PC-9 (cell line): ENCODE measurements at regions not wholly inside any gene's neighbourhood (a gene's known extent, or its start where the extent isn't known, plus 50 kb on each side); places are given as distances from the start of the nearest gene placed in this dataset.
A peak's percentile ranks its signal among the peaks of the same experiment; 100 is the strongest.

Experiments used
- BruUV-seq: library from RNA; stranded (reverse); fragments of 400-500 nt; replicated peaks from 2 replicates; lab custom pipeline; 2021; lab: Mats Ljungman, UMichigan
- CTCF ChIA-PET: fragments of 300-600 bp; sonication (Branson Sonifier 250); formaldehyde crosslinking; loops from one replicate; lab custom pipeline; 2022; ENCODE audit warnings: antibody characterized with exemption; lab: Charles Lee
- POLR2A ChIA-PET: fragments of 300-600 bp; sonication (Branson Sonifier 250); formaldehyde crosslinking; loops from one replicate; lab custom pipeline; 2022; ENCODE audit warnings: antibody characterized with exemption; ENCODE audit not compliant: unreplicated experiment; lab: Charles Lee
- DNase-seq, 2 experiments: peaks; one replicate each; pipeline versions ENCODE4 v3.0.0 to v3.0.0-alpha.2; 2015 to 2022; ENCODE audit warnings: mixed read lengths in 1 of 2
- H2AFZ ChIP-seq: fragments of 200-600 bp; sonication (generic); 2 replicates; pipeline ENCODE4 v1.8.1; 2017; ENCODE audit warnings: antibody characterized with exemption
- H3F3A ChIP-seq: fragments of 200-600 bp; sonication (generic); 2 replicates; pipeline ENCODE4 v1.8.1; 2017; ENCODE audit warnings: antibody characterized with exemption, mild to moderate bottlenecking, low read depth; ENCODE audit not compliant: insufficient read depth
- H3K27ac ChIP-seq: fragments of 200-600 bp; sonication (generic); 2 replicates; pipeline ENCODE4 v1.6.1; 2016; ENCODE audit warnings: mixed run types
- H3K27me3 ChIP-seq: fragments of 200-600 bp; sonication (generic); 2 replicates; pipeline ENCODE4 v1.6.1; 2016; ENCODE audit warnings: low read depth, mixed run types; ENCODE audit not compliant: insufficient read depth
- H3K36me3 ChIP-seq: fragments of 200-600 bp; sonication (generic); 2 replicates; pipeline ENCODE4 v1.6.1; 2016; ENCODE audit warnings: low read depth, mixed run types
- H3K4me1 ChIP-seq: fragments of 200-600 bp; sonication (generic); replicated peaks from 2 replicates; pipeline ENCODE4 v1.6.1; 2016; ENCODE audit warnings: mixed run types; ENCODE audit not compliant: insufficient read depth
- H3K4me2 ChIP-seq: fragments of 200-600 bp; sonication (generic); 2 replicates; pipeline ENCODE4 v1.6.1; 2017; ENCODE audit warnings: mixed run types
- H3K4me3 ChIP-seq: fragments of 200-600 bp; sonication (generic); 2 replicates; pipeline ENCODE4 v1.6.1; 2016; ENCODE audit warnings: mixed run types
- H3K79me2 ChIP-seq: fragments of 200-600 bp; sonication (generic); 2 replicates; pipeline ENCODE4 v1.6.1; 2017; ENCODE audit warnings: low read depth, mixed run types
- H3K9me2 ChIP-seq: fragments of 200-600 bp; sonication (generic); 2 replicates; pipeline ENCODE4 v1.8.1; 2017; ENCODE audit warnings: mild to moderate bottlenecking; ENCODE audit not compliant: insufficient read depth
- H3K9me3 ChIP-seq: fragments of 200-600 bp; sonication (generic); 2 replicates; pipeline ENCODE4 v1.8.1; 2016; ENCODE audit warnings: low read depth; ENCODE audit not compliant: insufficient read depth
- H4K20me1 ChIP-seq: fragments of 200-600 bp; sonication (generic); 2 replicates; pipeline ENCODE4 v1.8.1; 2017; ENCODE audit not compliant: insufficient read depth
- CTCF ChIP-seq: fragments of 200-600 bp; sonication (generic); conservative IDR thresholded peaks from 2 replicates; pipeline ENCODE4 v1.6.1; 2017; ENCODE audit warnings: mixed run types, antibody characterized with exemption, mild to moderate bottlenecking, moderate library complexity
- EZH2 ChIP-seq: fragments of 200-600 bp; sonication (generic); IDR thresholded peaks from 2 replicates; pipeline ENCODE4 v1.8.0; 2017; ENCODE audit warnings: antibody characterized with exemption, low read depth
- intact Hi-C: fragments of 100-400 bp; cut with micrococcal nuclease; formaldehyde crosslinking; loops from one replicate; pipeline ENCODE4 v1.10.0; 2022; ENCODE audit not compliant: unreplicated experiment

- H3K79me2 ChIP-seq, result no peaks in the 10 kb centered on the region
- intact Hi-C loops, result no loop called here
- TF ChIP-seq CTCF, result no peak
- no peak for TF ChIP-seq EZH2
- no peak for DNase-seq
- H3K4me1 ChIP-seq, result no peaks in the 10 kb centered on the region
- no peaks in the 10 kb centered on the region for H3F3A ChIP-seq
- ChIA-PET POLR2A (no interaction called here), CTCF (no interaction called here)
- no peaks in the 10 kb centered on the region for H3K9me3 ChIP-seq
- H2AFZ ChIP-seq, result no peak overlapping the region
- H3K27ac ChIP-seq, result no peak overlapping the region
- H3K36me3 ChIP-seq, result no peaks in the 10 kb centered on the region
- no peak overlapping the region for H3K4me2 ChIP-seq
- no peaks in the 10 kb centered on the region for H3K9me2 ChIP-seq
- H3K27me3 ChIP-seq, result no peaks in the 10 kb centered on the region
- BruUV-seq, result no TSS peak
- no peaks in the 10 kb centered on the region for H4K20me1 ChIP-seq
- H3K4me3 ChIP-seq, result no peak overlapping the region
Measured at GRCh38 chr5:44605926-44606325, 202.8 kb upstream of the MRPS30 start.

- ChIA-PET POLR2A (interaction anchor here (0.6 kb wide), 1 partner anchor 9 kb away, joined by 3 read pairs; no protein-coding TSS in a partner anchor), CTCF (no interaction called here)
- Histone ChIP-seq H4K20me1 (no peaks in the 10 kb centered on the region), H3F3A (no peaks in the 10 kb centered on the region), H3K27me3 (no peaks in the 10 kb centered on the region), H3K79me2 (no peaks in the 10 kb centered on the region), H3K36me3 (no peaks in the 10 kb centered on the region), H3K4me2 (no peak overlapping the region), H3K4me3 (no peak overlapping the region), H3K9me2 (no peaks in the 10 kb centered on the region), H3K9me3 (no peaks in the 10 kb centered on the region), H3K4me1 (no peaks in the 10 kb centered on the region), H3K27ac (no peak overlapping the region), H2AFZ (no peak overlapping the region)
- DNase-seq, result no peak
- BruUV-seq, result no TSS peak
- TF ChIP-seq CTCF (peak; percentile 36), EZH2 (no peak)
- intact Hi-C loops, result no loop called here
Measured at GRCh38 chr5:44603496-44604272, 205.1 kb upstream of the MRPS30 start.

- no peak for TF ChIP-seq CTCF
- no peak for TF ChIP-seq EZH2
- no peaks in the 10 kb centered on the region for H4K20me1 ChIP-seq
- H3K27ac ChIP-seq, result no peak overlapping the region
- H3K79me2 ChIP-seq, result no peaks in the 10 kb centered on the region
- no peaks in the 10 kb centered on the region for H3F3A ChIP-seq
- ChIA-PET POLR2A (no interaction called here), CTCF (no interaction called here)
- H3K9me2 ChIP-seq, result peaks cover 4% of the 10 kb centered on the region; the same call in 1 of the 2 replicates
- H2AFZ ChIP-seq, result no peak overlapping the region
- no peak overlapping the region for H3K4me2 ChIP-seq
- no peaks in the 10 kb centered on the region for H3K9me3 ChIP-seq
- DNase-seq, result no peak
- no peak overlapping the region for H3K4me3 ChIP-seq
- no peaks in the 10 kb centered on the region for H3K27me3 ChIP-seq
- intact Hi-C loops, result no loop called here
- no TSS peak for BruUV-seq
- H3K36me3 ChIP-seq, result no peaks in the 10 kb centered on the region
- H3K4me1 ChIP-seq, result no peaks in the 10 kb centered on the region
Measured at GRCh38 chr5:44574678-44575077, 185.5 kb upstream of the FGF10 start.
